Activated T-cell treated with anti-CD3 and anti-CD28 coated beads, Interleukin-2, amount 50 U/mL, for 4 hours (primary cell): ENCODE measurements at regions not wholly inside any gene's neighbourhood (a gene's known extent, or its start where the extent isn't known, plus 50 kb on each side); places are given as distances from the start of the nearest gene placed in this dataset.

Experiments
- ATAC-seq, 2 donors: fragments of 200-7000 bp; cut with Tn5 transposase; one replicate each; pipeline ENCODE4 v1.10.0; 2021
- DNase-seq: peaks from one replicate; pipeline ENCODE4 v3.0.0-alpha.2; 2020
- H3K27me3 Mint-ChIP-seq: one replicate; pipeline ENCODE4 v1.8.0; 2021; ENCODE audit warnings: low read depth, mixed read lengths
- H3K36me3 Mint-ChIP-seq: one replicate; pipeline ENCODE4 v1.8.0; 2022; ENCODE audit warnings: mixed read lengths; ENCODE audit not compliant: insufficient read depth
- H3K4me1 Mint-ChIP-seq: one replicate; pipeline ENCODE4 v1.8.0; 2021; ENCODE audit warnings: low read depth, mixed read lengths
- H3K4me3 Mint-ChIP-seq: one replicate; pipeline ENCODE4 v1.8.0; 2021; ENCODE audit warnings: mild to moderate bottlenecking, moderate library complexity, mixed read lengths
- H3K9me3 Mint-ChIP-seq: one replicate; pipeline ENCODE4 v1.8.0; 2021; ENCODE audit warnings: mixed read lengths

DNA sequence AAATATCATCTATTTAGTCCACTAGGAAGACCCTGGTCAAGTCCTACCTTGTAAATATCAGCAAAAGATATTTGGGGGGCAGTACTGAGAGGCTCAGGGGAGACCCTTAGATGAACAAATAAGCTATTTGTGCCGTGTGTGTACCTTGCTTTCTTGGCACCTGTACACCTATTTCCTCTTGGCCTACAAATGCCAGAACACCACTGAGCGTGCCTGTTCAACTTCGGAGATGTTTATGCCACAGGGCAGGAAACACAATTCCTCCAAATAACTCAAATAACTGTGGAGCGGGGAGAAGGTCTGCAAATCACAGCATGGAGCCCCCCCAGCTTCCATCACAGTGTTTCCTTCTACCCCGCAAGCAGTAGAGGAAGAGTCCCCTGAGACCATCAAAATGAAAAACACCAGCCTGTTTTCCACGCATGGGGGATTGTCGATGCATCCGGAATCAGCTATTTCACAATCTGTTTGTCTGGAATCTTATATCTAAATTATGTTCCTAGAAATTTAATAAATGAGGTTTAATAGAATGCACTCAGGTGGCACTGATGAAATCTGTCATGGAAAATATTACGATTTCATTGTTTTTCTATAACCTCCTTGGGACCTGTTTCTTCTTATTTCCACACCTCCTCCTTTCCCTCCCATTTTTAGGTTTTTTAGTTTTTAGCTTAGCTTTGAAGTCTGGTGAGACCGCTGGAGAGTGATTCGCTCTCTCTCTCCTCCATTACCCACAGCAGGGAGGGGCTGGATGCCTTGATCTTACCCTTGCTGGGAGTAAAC is 254.0 kb upstream of the SRRM4 start:
- Mint-ChIP-seq H3K4me3 (no peak overlapping the region), H3K9me3 (peaks cover 4% of the 10 kb centered on the region), H3K36me3 (no peaks in the 10 kb centered on the region), H3K27me3 (peaks cover 2% of the 10 kb centered on the region), H3K4me1 (no peaks in the 10 kb centered on the region)
- ATAC-seq, result no peak
- DNase-seq, result no peak

GRCh38 chr12:118727979-118728366 is 253.4 kb upstream of the SRRM4 start:
- no peak overlapping the region for H3K4me3 Mint-ChIP-seq
- H3K36me3 Mint-ChIP-seq, result no peaks in the 10 kb centered on the region
- ATAC-seq (no peak), DNase-seq (no peak)
- H3K9me3 Mint-ChIP-seq, result peaks cover 4% of the 10 kb centered on the region
- H3K4me1 Mint-ChIP-seq, result no peaks in the 10 kb centered on the region
- peaks cover 2% of the 10 kb centered on the region for H3K27me3 Mint-ChIP-seq

DNA sequence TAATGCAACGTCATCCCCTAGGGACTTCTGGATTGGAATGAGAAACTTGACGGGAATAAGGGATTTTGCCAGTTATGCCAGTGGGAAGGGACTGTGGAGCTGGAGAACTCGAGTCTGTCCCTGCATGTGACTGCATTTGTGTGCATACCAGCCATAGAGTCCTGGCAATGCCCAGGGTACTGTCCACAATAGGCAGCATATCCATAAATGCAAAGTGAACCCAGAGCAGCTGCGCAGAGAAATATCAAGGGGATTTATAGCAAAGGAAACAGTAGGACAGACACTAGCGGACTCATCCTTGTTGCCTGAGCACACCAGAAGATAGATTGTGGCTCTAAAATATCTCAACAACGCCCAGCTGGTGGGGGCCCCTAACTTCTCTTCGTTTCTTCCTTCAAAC is 247.1 kb upstream of the SRRM4 start:
- H3K36me3 Mint-ChIP-seq, result no peaks in the 10 kb centered on the region
- no peaks in the 10 kb centered on the region for H3K4me1 Mint-ChIP-seq
- DNase-seq (no peak), ATAC-seq (no peak)
- H3K4me3 Mint-ChIP-seq, result no peak overlapping the region
- H3K27me3 Mint-ChIP-seq, result peaks cover 5% of the 10 kb centered on the region
- H3K9me3 Mint-ChIP-seq, result peaks cover 8% of the 10 kb centered on the region

GRCh38 chr12:118737985-118738540 is 243.3 kb upstream of the SRRM4 start:
- Mint-ChIP-seq H3K36me3 (no peaks in the 10 kb centered on the region), H3K9me3 (peaks cover 4% of the 10 kb centered on the region), H3K27me3 (peaks cover 2% of the 10 kb centered on the region), H3K4me3 (no peak overlapping the region), H3K4me1 (no peaks in the 10 kb centered on the region)
- ATAC-seq (no peak), DNase-seq (no peak)

DNA sequence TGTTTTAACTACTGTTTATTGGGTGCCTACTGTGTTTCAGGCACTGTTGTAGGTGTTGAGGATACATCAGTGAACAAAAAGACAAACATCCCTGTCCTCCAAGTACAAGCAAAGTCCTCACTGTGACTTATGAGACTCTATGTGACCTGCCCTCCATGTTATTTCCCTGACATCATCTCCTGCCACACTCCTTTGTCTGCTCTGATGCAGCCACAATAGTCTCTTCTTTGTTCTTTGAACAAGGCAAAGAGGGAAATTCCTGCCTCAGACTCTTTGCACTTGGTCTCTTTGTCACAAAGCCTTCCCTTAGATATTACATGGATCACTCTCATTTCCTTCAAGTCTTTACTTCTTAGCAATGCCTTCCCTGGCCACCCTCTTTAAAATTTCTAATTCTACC is 240.1 kb upstream of the SRRM4 start:
- DNase-seq, result no peak
- peaks cover 13% of the 10 kb centered on the region for H3K9me3 Mint-ChIP-seq
- ATAC-seq, result no peak
- no peaks in the 10 kb centered on the region for H3K36me3 Mint-ChIP-seq
- H3K27me3 Mint-ChIP-seq, result peaks cover 2% of the 10 kb centered on the region
- H3K4me3 Mint-ChIP-seq, result no peak overlapping the region
- no peaks in the 10 kb centered on the region for H3K4me1 Mint-ChIP-seq

GRCh38 chr12:118742431-118742830 is 238.9 kb upstream of the SRRM4 start:
- Mint-ChIP-seq H3K9me3 (peaks cover 13% of the 10 kb centered on the region), H3K4me1 (no peaks in the 10 kb centered on the region), H3K27me3 (peaks cover 2% of the 10 kb centered on the region), H3K36me3 (no peaks in the 10 kb centered on the region), H3K4me3 (no peak overlapping the region)
- DNase-seq (no peak), ATAC-seq (no peak)

- no peaks in the 10 kb centered on the region for H3K4me1 Mint-ChIP-seq
- DNase-seq (no peak), ATAC-seq (no peak)
- H3K36me3 Mint-ChIP-seq, result no peaks in the 10 kb centered on the region
- peaks cover 2% of the 10 kb centered on the region for H3K27me3 Mint-ChIP-seq
- peaks cover 9% of the 10 kb centered on the region for H3K9me3 Mint-ChIP-seq
- no peak overlapping the region for H3K4me3 Mint-ChIP-seq
Measured at GRCh38 chr12:118743896-118744700, 237.2 kb upstream of the SRRM4 start.

GRCh38 chr12:118746176-118746575 is 235.2 kb upstream of the SRRM4 start:
- Mint-ChIP-seq H3K9me3 (peaks cover 9% of the 10 kb centered on the region), H3K4me1 (no peaks in the 10 kb centered on the region), H3K4me3 (no peak overlapping the region), H3K36me3 (no peaks in the 10 kb centered on the region), H3K27me3 (peaks cover 2% of the 10 kb centered on the region)
- ATAC-seq, result no peak
- DNase-seq, result no peak

DNA sequence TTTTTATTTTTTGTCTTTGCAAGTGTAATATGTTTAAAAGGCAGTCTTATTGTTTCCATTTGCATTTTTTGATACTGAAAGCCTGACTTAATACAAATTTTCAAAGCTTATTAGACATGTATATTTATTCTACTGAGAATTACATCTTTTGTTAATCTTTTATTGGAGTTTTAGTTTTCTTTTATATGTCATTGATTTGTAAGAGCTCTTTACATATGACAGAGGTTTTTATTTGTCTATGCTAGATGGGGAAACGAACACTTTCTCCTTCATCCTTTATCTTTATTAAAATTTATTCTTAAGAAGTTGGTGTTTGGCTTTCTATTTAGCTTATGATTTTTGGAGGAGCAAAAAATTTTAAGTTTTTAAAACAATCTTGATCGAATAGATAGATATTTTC is 234.4 kb upstream of the SRRM4 start:
- Mint-ChIP-seq H3K36me3 (no peaks in the 10 kb centered on the region), H3K4me3 (no peak overlapping the region), H3K4me1 (no peaks in the 10 kb centered on the region), H3K9me3 (peaks cover 9% of the 10 kb centered on the region), H3K27me3 (peaks cover 2% of the 10 kb centered on the region)
- ATAC-seq (no peak), DNase-seq (no peak)

GRCh38 chr12:118747771-118748170 is 233.6 kb upstream of the SRRM4 start:
- H3K27me3 Mint-ChIP-seq, result peaks cover 2% of the 10 kb centered on the region
- no peaks in the 10 kb centered on the region for H3K36me3 Mint-ChIP-seq
- DNase-seq (no peak), ATAC-seq (no peak)
- H3K4me1 Mint-ChIP-seq, result no peaks in the 10 kb centered on the region
- H3K4me3 Mint-ChIP-seq, result no peak overlapping the region
- H3K9me3 Mint-ChIP-seq, result peaks cover 9% of the 10 kb centered on the region

DNA sequence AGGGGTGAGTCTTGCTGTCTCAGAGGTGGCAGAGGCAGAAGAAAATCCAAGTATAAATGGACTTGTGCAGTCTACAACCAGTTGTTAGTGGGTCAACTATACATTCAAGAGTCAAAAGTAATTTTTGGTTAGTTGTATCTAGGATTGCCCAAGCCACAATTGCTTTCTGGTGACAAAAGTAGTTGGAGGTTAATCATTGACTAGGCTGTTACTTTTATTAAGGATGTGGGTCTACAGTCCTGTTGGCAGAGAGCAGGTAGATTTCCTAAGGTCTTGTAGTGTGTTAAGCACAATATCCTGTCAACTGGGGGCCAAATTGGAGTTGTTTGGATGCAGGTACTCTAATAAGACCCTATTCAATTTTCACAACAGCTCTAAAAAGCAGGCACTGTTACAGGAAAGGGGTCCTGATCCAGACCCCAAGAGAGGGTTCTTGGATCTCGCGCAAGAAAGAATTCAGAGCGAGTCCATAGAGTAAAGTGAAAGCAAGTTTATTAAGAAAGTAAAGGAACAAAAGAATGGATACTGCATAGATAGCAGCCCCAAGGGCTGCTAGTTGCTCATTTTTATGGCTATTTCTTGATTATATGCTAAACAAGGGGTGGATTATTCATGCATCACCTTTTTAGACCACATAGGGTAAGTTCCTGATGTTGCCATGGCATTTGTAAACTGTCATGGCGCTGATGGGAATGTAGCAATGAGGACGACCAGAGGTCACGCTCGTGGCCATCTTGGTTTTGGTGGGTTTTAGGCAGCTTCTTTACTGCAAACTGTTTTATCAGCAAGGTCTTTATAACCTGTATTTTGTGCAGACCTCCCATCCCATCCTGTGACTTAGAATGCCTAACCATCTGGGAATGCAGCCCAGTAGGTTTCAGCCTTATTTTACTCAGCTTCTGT is 232.6 kb upstream of the SRRM4 start:
- ATAC-seq, result no peak
- H3K4me3 Mint-ChIP-seq, result no peak overlapping the region
- H3K9me3 Mint-ChIP-seq, result peaks cover 7% of the 10 kb centered on the region
- no peaks in the 10 kb centered on the region for H3K36me3 Mint-ChIP-seq
- no peaks in the 10 kb centered on the region for H3K4me1 Mint-ChIP-seq
- peaks cover 2% of the 10 kb centered on the region for H3K27me3 Mint-ChIP-seq
- DNase-seq, result no peak

- ATAC-seq, result no peak
- no peaks in the 10 kb centered on the region for H3K36me3 Mint-ChIP-seq
- DNase-seq, result no peak
- H3K4me3 Mint-ChIP-seq, result no peak overlapping the region
- H3K4me1 Mint-ChIP-seq, result no peaks in the 10 kb centered on the region
- peaks cover 2% of the 10 kb centered on the region for H3K27me3 Mint-ChIP-seq
- peaks cover 3% of the 10 kb centered on the region for H3K9me3 Mint-ChIP-seq
Measured at GRCh38 chr12:118749646-118750045, 231.7 kb upstream of the SRRM4 start.

GRCh38 chr12:118750666-118751065 is 230.7 kb upstream of the SRRM4 start:
- H3K27me3 Mint-ChIP-seq, result peaks cover 2% of the 10 kb centered on the region
- ATAC-seq (no peak), DNase-seq (no peak)
- H3K9me3 Mint-ChIP-seq, result peaks cover 4% of the 10 kb centered on the region
- no peak overlapping the region for H3K4me3 Mint-ChIP-seq
- H3K36me3 Mint-ChIP-seq, result no peaks in the 10 kb centered on the region
- H3K4me1 Mint-ChIP-seq, result no peaks in the 10 kb centered on the region

GRCh38 chr12:118751355-118751754 is 230.0 kb upstream of the SRRM4 start:
- Mint-ChIP-seq H3K9me3 (peaks cover 9% of the 10 kb centered on the region), H3K4me1 (no peaks in the 10 kb centered on the region), H3K4me3 (no peak overlapping the region), H3K27me3 (peaks cover 2% of the 10 kb centered on the region), H3K36me3 (no peaks in the 10 kb centered on the region)
- ATAC-seq, result no peak
- DNase-seq, result no peak
